CMK (cell line): ENCODE measurements at regions not wholly inside any gene's neighbourhood (a gene's known extent, or its start where the extent isn't known, plus 50 kb on each side); places are given as distances from the start of the nearest gene placed in this dataset.
A peak's percentile ranks its signal among the peaks of the same experiment; 100 is the strongest.
"Not testable (repeated sequence)": the region's sequence is repeated elsewhere in the genome, so short reads cannot be mapped to it uniquely, and the experiment has no call there.

ENCODE experiments used
- DNase-seq: peaks from one replicate; pipeline ENCODE4 v3.0.0-alpha.2; 2010; ENCODE audit warnings: low read depth

GRCh38 chr4:1524761-1525160 lies 118.5 kb upstream of the NKX1-1 start:
- no peak for DNase-seq

- DNase-seq = no peak
Measured at GRCh38 chr4:1523907-1524636, 117.8 kb upstream of the NKX1-1 start.

- no peak for DNase-seq
Measured at GRCh38 chr4:1523506-1523905, 117.3 kb upstream of the NKX1-1 start.

GRCh38 chr4:1523033-1523432 lies 116.8 kb upstream of the NKX1-1 start:
- no peak for DNase-seq

- DNase-seq = no peak
Measured at GRCh38 chr4:1522606-1523005, 116.4 kb upstream of the NKX1-1 start.

- DNase-seq = no peak
Measured at GRCh38 chr4:1521821-1522361, 115.6 kb upstream of the NKX1-1 start.

- not testable (repeated sequence) for DNase-seq
Measured at GRCh38 chr4:1520795-1521576, 114.7 kb upstream of the NKX1-1 start.

GRCh38 chr4:1519787-1520661 lies 113.8 kb upstream of the NKX1-1 start:
- no peak for DNase-seq

GRCh38 chr4:1518997-1519700 lies 112.9 kb upstream of the NKX1-1 start:
- DNase-seq = no peak

- no peak for DNase-seq
Measured at GRCh38 chr4:1517592-1518411, 111.6 kb upstream of the NKX1-1 start.

GRCh38 chr4:1516881-1517480 lies 110.7 kb upstream of the NKX1-1 start:
- no peak for DNase-seq

- DNase-seq = no peak
Measured at GRCh38 chr4:1516261-1516660, 110.0 kb upstream of the NKX1-1 start.

GRCh38 chr4:1515763-1516162 lies 109.5 kb upstream of the NKX1-1 start:
- DNase-seq = peak; percentile 8

- no peak for DNase-seq
Measured at GRCh38 chr4:1515156-1515555, 108.9 kb upstream of the NKX1-1 start.

GRCh38 chr4:1514612-1515011 lies 108.4 kb upstream of the NKX1-1 start:
- DNase-seq = no peak

GRCh38 chr4:1513936-1514483 lies 107.8 kb upstream of the NKX1-1 start:
- no peak for DNase-seq

GRCh38 chr4:1512738-1513660 lies 106.8 kb upstream of the NKX1-1 start:
- peak; percentile 38 for DNase-seq

- no peak for DNase-seq
Measured at GRCh38 chr4:1512051-1512737, 106.0 kb upstream of the NKX1-1 start.
